ENCODE measurements at regions not wholly inside any gene's neighbourhood (a gene's known extent, or its start where the extent isn't known, plus 50 kb on each side); places are given as distances from the start of the nearest gene placed in this dataset.

DNA sequence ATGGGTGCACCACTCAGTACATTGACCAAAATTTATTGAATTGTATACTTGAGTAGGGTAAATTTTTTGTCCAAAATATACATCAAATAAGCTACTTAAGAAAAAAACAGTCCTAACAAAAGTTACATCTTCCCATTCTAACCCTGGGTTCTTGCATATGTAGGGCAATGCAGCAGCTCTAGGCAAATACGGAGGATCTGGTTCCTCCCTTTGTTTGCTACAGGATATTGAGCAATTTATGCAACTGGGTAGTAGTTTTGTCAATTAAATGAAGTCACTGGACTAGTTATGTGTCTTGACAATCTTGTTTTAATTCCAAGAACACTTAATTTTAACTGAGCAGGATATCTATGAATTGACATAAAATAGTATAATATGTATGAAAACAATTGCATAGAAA, 1507.2 kb upstream of the PIK3C3 start:
- H3K27ac ChIP-seq (ENCODE audit: low read depth in 2 of 2, low read length in 1 of 2): no peak overlapping the region
- no peaks in the 10 kb centered on the region for H3K9me3 ChIP-seq (ENCODE audit: control insufficient read depth in 2 of 2, insufficient read depth in 1 of 2, low read depth in 1 of 2, low read length in 1 of 2)
- 61 to 64% methylated on average over 1 of the region's 1 CpG for WGBS, 2 donors
- H3K4me3 ChIP-seq (ENCODE audit: low read depth in 1 of 2, low read length in 2 of 2): no peak overlapping the region
- no peaks in the 10 kb centered on the region for H3K36me3 ChIP-seq (ENCODE audit: control insufficient read depth in 2 of 2, insufficient read depth in 2 of 2, low read length in 1 of 2)
- no peaks in the 10 kb centered on the region for H3K4me1 ChIP-seq (ENCODE audit: control insufficient read depth in 2 of 2, insufficient read depth in 2 of 2, low read length in 1 of 2)
- H3K27me3 ChIP-seq (ENCODE audit: control insufficient read depth in 1 of 2, insufficient read depth in 2 of 2, low read length in 2 of 2): no peaks in the 10 kb centered on the region

DNA sequence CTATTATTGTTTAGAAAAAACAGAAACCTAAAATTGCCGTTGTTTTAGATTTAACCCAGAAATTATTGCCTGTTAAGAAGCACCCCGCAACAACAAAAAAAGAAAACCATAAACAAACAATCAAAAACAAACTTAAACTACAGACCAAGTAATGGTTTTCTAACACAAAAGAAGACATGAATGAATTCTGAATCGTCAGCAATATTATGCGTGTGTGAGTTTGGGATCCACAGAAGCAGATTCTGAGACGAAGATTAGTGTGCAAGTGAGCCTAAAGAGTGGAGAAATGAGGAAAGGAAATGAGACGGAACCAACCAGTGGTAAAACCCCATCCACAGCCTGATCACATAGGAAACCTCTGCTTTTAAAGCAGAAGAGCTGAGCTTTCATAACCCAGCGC, 1514.9 kb upstream of the PIK3C3 start:
- Histone ChIP-seq H3K4me1 (ENCODE audit: control insufficient read depth in 2 of 2, insufficient read depth in 2 of 2, low read length in 1 of 2) (no peaks in the 10 kb centered on the region), H3K4me3 (ENCODE audit: low read depth in 1 of 2, low read length in 2 of 2) (no peak overlapping the region), H3K27ac (ENCODE audit: low read depth in 2 of 2, low read length in 1 of 2) (no peak overlapping the region), H3K27me3 (ENCODE audit: control insufficient read depth in 1 of 2, insufficient read depth in 2 of 2, low read length in 2 of 2) (no peaks in the 10 kb centered on the region), H3K9me3 (ENCODE audit: control insufficient read depth in 2 of 2, insufficient read depth in 1 of 2, low read depth in 1 of 2, low read length in 1 of 2) (no peaks in the 10 kb centered on the region), H3K36me3 (ENCODE audit: control insufficient read depth in 2 of 2, insufficient read depth in 2 of 2, low read length in 1 of 2) (no peaks in the 10 kb centered on the region)
- WGBS, 2 donors: 87 to 91% methylated on average over 7 of the region's 7 CpGs

- WGBS, 2 donors: 57 to 62% methylated on average over 3 of the region's 3 CpGs
- no peak overlapping the region for H3K27ac ChIP-seq (ENCODE audit: low read depth in 2 of 2, low read length in 1 of 2)
- H3K4me1 ChIP-seq (ENCODE audit: control insufficient read depth in 2 of 2, insufficient read depth in 2 of 2, low read length in 1 of 2): no peaks in the 10 kb centered on the region
- H3K27me3 ChIP-seq (ENCODE audit: control insufficient read depth in 1 of 2, insufficient read depth in 2 of 2, low read length in 2 of 2): no peaks in the 10 kb centered on the region
- H3K36me3 ChIP-seq (ENCODE audit: control insufficient read depth in 2 of 2, insufficient read depth in 2 of 2, low read length in 1 of 2): no peaks in the 10 kb centered on the region
- no peaks in the 10 kb centered on the region for H3K9me3 ChIP-seq (ENCODE audit: control insufficient read depth in 2 of 2, insufficient read depth in 1 of 2, low read depth in 1 of 2, low read length in 1 of 2)
- no peak overlapping the region for H3K4me3 ChIP-seq (ENCODE audit: low read depth in 1 of 2, low read length in 2 of 2)
Observed at GRCh38 chr18:40437517-40437916, 1517.5 kb upstream of the PIK3C3 start.

GRCh38 chr18:40431071-40431985, 1523.7 kb upstream of the PIK3C3 start:
- Histone ChIP-seq H3K4me3 (ENCODE audit: low read depth in 1 of 2, low read length in 2 of 2) (no peak overlapping the region), H3K9me3 (ENCODE audit: control insufficient read depth in 2 of 2, insufficient read depth in 1 of 2, low read depth in 1 of 2, low read length in 1 of 2) (no peaks in the 10 kb centered on the region), H3K36me3 (ENCODE audit: control insufficient read depth in 2 of 2, insufficient read depth in 2 of 2, low read length in 1 of 2) (no peaks in the 10 kb centered on the region), H3K27me3 (ENCODE audit: control insufficient read depth in 1 of 2, insufficient read depth in 2 of 2, low read length in 2 of 2) (no peaks in the 10 kb centered on the region), H3K27ac (ENCODE audit: low read depth in 2 of 2, low read length in 1 of 2) (no peak overlapping the region), H3K4me1 (ENCODE audit: control insufficient read depth in 2 of 2, insufficient read depth in 2 of 2, low read length in 1 of 2) (no peaks in the 10 kb centered on the region)
- 33 to 36% methylated on average over 6 of the region's 6 CpGs for WGBS, 2 donors

GRCh38 chr18:40423291-40423690, 1531.7 kb upstream of the PIK3C3 start:
- no peaks in the 10 kb centered on the region for H3K9me3 ChIP-seq (ENCODE audit: control insufficient read depth in 2 of 2, insufficient read depth in 1 of 2, low read depth in 1 of 2, low read length in 1 of 2)
- H3K27ac ChIP-seq (ENCODE audit: low read depth in 2 of 2, low read length in 1 of 2): no peak overlapping the region
- no peak overlapping the region for H3K4me3 ChIP-seq (ENCODE audit: low read depth in 1 of 2, low read length in 2 of 2)
- no peaks in the 10 kb centered on the region for H3K4me1 ChIP-seq (ENCODE audit: control insufficient read depth in 2 of 2, insufficient read depth in 2 of 2, low read length in 1 of 2)
- H3K36me3 ChIP-seq (ENCODE audit: control insufficient read depth in 2 of 2, insufficient read depth in 2 of 2, low read length in 1 of 2): no peaks in the 10 kb centered on the region
- no peaks in the 10 kb centered on the region for H3K27me3 ChIP-seq (ENCODE audit: control insufficient read depth in 1 of 2, insufficient read depth in 2 of 2, low read length in 2 of 2)
- WGBS, 2 donors: 69 to 77% methylated on average over 2 of the region's 2 CpGs

GRCh38 chr18:40420675-40421074, 1534.4 kb upstream of the PIK3C3 start:
- no peaks in the 10 kb centered on the region for H3K27me3 ChIP-seq (ENCODE audit: control insufficient read depth in 1 of 2, insufficient read depth in 2 of 2, low read length in 2 of 2)
- no peaks in the 10 kb centered on the region for H3K36me3 ChIP-seq (ENCODE audit: control insufficient read depth in 2 of 2, insufficient read depth in 2 of 2, low read length in 1 of 2)
- no peaks in the 10 kb centered on the region for H3K9me3 ChIP-seq (ENCODE audit: control insufficient read depth in 2 of 2, insufficient read depth in 1 of 2, low read depth in 1 of 2, low read length in 1 of 2)
- no peaks in the 10 kb centered on the region for H3K4me1 ChIP-seq (ENCODE audit: control insufficient read depth in 2 of 2, insufficient read depth in 2 of 2, low read length in 1 of 2)
- H3K4me3 ChIP-seq (ENCODE audit: low read depth in 1 of 2, low read length in 2 of 2): no peak overlapping the region
- H3K27ac ChIP-seq (ENCODE audit: low read depth in 2 of 2, low read length in 1 of 2): no peak overlapping the region
- 61 to 67% methylated on average over 1 of the region's 1 CpG for WGBS, 2 donors

GRCh38 chr18:40417501-40417900, 1537.5 kb upstream of the PIK3C3 start:
- Histone ChIP-seq H3K36me3 (ENCODE audit: control insufficient read depth in 2 of 2, insufficient read depth in 2 of 2, low read length in 1 of 2) (no peaks in the 10 kb centered on the region), H3K27me3 (ENCODE audit: control insufficient read depth in 1 of 2, insufficient read depth in 2 of 2, low read length in 2 of 2) (no peaks in the 10 kb centered on the region), H3K9me3 (ENCODE audit: control insufficient read depth in 2 of 2, insufficient read depth in 1 of 2, low read depth in 1 of 2, low read length in 1 of 2) (no peaks in the 10 kb centered on the region), H3K4me3 (ENCODE audit: low read depth in 1 of 2, low read length in 2 of 2) (no peak overlapping the region), H3K27ac (ENCODE audit: low read depth in 2 of 2, low read length in 1 of 2) (no peak overlapping the region), H3K4me1 (ENCODE audit: control insufficient read depth in 2 of 2, insufficient read depth in 2 of 2, low read length in 1 of 2) (no peaks in the 10 kb centered on the region)
- WGBS, 2 donors: 38 to 61% methylated on average over 1 of the region's 1 CpG

DNA sequence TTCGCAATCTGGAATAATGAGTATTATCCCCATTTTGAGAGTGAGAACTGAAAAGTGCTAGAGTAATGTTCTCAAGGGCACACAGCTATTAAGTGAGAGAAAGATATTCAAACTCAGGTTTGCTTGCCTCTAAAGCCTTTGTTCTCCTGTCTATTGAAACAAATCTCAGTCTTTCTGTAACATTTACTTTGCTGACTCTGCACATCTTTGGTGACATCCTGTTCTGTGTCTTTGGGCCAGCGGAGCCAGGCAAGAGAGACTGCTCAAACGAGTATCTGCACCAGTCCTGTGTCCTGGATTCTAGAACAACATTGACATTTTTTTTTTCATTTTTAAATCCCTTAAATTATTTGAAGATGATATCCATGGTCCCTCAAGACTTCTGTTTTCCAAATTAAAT, 1539.2 kb upstream of the PIK3C3 start:
- H3K27me3 ChIP-seq (ENCODE audit: control insufficient read depth in 1 of 2, insufficient read depth in 2 of 2, low read length in 2 of 2): no peaks in the 10 kb centered on the region
- no peak overlapping the region for H3K27ac ChIP-seq (ENCODE audit: low read depth in 2 of 2, low read length in 1 of 2)
- no peaks in the 10 kb centered on the region for H3K9me3 ChIP-seq (ENCODE audit: control insufficient read depth in 2 of 2, insufficient read depth in 1 of 2, low read depth in 1 of 2, low read length in 1 of 2)
- no peaks in the 10 kb centered on the region for H3K36me3 ChIP-seq (ENCODE audit: control insufficient read depth in 2 of 2, insufficient read depth in 2 of 2, low read length in 1 of 2)
- no peak overlapping the region for H3K4me3 ChIP-seq (ENCODE audit: low read depth in 1 of 2, low read length in 2 of 2)
- WGBS, 2 donors: 52 to 56% methylated on average over 3 of the region's 3 CpGs
- no peaks in the 10 kb centered on the region for H3K4me1 ChIP-seq (ENCODE audit: control insufficient read depth in 2 of 2, insufficient read depth in 2 of 2, low read length in 1 of 2)

DNA sequence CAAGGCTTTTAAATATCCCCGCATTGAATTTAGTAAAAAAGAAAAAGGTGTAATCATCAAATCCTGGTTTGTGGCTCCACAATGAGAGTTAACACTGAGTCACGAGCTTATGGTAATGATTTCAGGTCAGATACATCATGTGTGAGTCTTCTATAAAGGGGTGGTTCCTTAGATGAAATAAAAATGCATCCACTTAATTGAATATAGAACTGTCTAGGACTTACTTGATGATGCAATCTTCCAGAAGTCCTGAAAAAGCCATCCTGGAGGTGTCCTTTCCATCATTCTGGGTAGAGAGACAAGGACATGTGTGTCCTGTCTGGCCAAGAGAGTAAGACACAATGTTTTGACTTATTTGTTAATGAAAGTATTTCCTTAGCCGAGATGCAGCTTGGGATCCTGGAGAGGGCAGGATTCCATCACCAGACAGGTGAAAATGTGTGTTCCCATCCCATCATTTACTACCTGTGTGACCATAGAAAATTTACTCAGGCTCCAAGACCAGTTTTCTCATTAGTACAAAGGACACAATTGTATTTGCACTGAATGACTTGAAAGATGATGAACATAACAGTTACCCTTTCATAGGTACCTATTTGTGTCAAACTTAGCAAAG, 1539.8 kb upstream of the PIK3C3 start:
- no peaks in the 10 kb centered on the region for H3K4me1 ChIP-seq (ENCODE audit: control insufficient read depth in 2 of 2, insufficient read depth in 2 of 2, low read length in 1 of 2)
- no peak overlapping the region for H3K4me3 ChIP-seq (ENCODE audit: low read depth in 1 of 2, low read length in 2 of 2)
- 53 to 60% methylated on average over 3 of the region's 3 CpGs for WGBS, 2 donors
- H3K27ac ChIP-seq (ENCODE audit: low read depth in 2 of 2, low read length in 1 of 2): no peak overlapping the region
- no peaks in the 10 kb centered on the region for H3K9me3 ChIP-seq (ENCODE audit: control insufficient read depth in 2 of 2, insufficient read depth in 1 of 2, low read depth in 1 of 2, low read length in 1 of 2)
- H3K27me3 ChIP-seq (ENCODE audit: control insufficient read depth in 1 of 2, insufficient read depth in 2 of 2, low read length in 2 of 2): no peaks in the 10 kb centered on the region
- H3K36me3 ChIP-seq (ENCODE audit: control insufficient read depth in 2 of 2, insufficient read depth in 2 of 2, low read length in 1 of 2): no peaks in the 10 kb centered on the region

Measured in esophagus (tissue), 2 donors.